HepG2 (cell line): ENCODE measurements at regions not wholly inside any gene's neighbourhood (a gene's known extent, or its start where the extent isn't known, plus 50 kb on each side); places are given as distances from the start of the nearest gene placed in this dataset.

ENCODE experiments used
- ATAC-seq: fragments of 200-7000 bp; cut with Tn5 transposase; 3 replicates; pipeline ENCODE4 v1.9.1; 2020; ENCODE audit warnings: mild to moderate bottlenecking, moderate library complexity
- BruUV-seq: library from RNA; stranded (reverse); fragments of 400-500 nt; replicated peaks from 2 replicates; lab custom pipeline; 2021; lab: Mats Ljungman, UMichigan
- CTCF ChIA-PET: fragments of 300-600 bp; formaldehyde crosslinking; extraction: SDS; loops from one replicate; lab custom pipeline; 2021; ENCODE audit warnings: low total read pairs, inconsistent platforms, low intra/inter-chr PET ratio; lab: Yijun Ruan, JAX
- POLR2A ChIA-PET: fragments of 350-600 bp; sonication (Branson Sonifier 250); formaldehyde crosslinking; loops from one replicate; lab custom pipeline; 2020; ENCODE audit warnings: antibody characterized with exemption, inconsistent platforms; lab: Yijun Ruan, JAX
- DNase-seq: peaks from one replicate; pipeline ENCODE4 v3.0.0-alpha.2; 2015; ENCODE audit warnings: low spot score
- FAIRE-seq: peaks from 3 replicates; lab custom pipeline; 2011; peaks lifted over from hg19 to GRCh38; lab: Jason Lieb, UNC
- H2AFZ ChIP-seq: one replicate; pipeline ENCODE4 v1.6.1; 2011; ENCODE audit warnings: low read length, inconsistent platforms
- H3K27ac ChIP-seq: fragments of 300-600 bp; 3 replicates; pipeline ENCODE4 v1.8.0; 2011; ENCODE audit warnings: mixed run types, mild to moderate bottlenecking, mixed read lengths, low read length, inconsistent platforms; ENCODE audit not compliant: insufficient read depth; ENCODE audit errors: extremely low read length
- H3K27me3 ChIP-seq, 2 experiments: fragments of 200-600 bp in 1 of 2; 2 replicates in 1 of 2; 3 replicates in 1 of 2; pipeline versions ENCODE4 v1.6.0 to v1.8.0; 2011; ENCODE audit warnings: low read length in 2 of 2, mild to moderate bottlenecking in 2 of 2, moderate library complexity in 2 of 2, inconsistent platforms in 1 of 2; ENCODE audit not compliant: insufficient read depth in 2 of 2, control insufficient read depth in 1 of 2
- H3K36me3 ChIP-seq, 2 experiments: fragments of 200-600 bp in 1 of 2; replicated peaks in 1 of 2; 2 replicates in 1 of 2; 3 replicates in 1 of 2; pipeline versions ENCODE4 v1.5.1 to v1.8.0; 2011; ENCODE audit warnings: low read length in 2 of 2, inconsistent platforms in 1 of 2; ENCODE audit not compliant: insufficient read depth in 2 of 2, control insufficient read depth in 1 of 2
- H3K4me1 ChIP-seq: 2 replicates; pipeline ENCODE4 v1.5.1; 2012; ENCODE audit warnings: low read length, inconsistent platforms; ENCODE audit not compliant: insufficient read depth
- H3K4me2 ChIP-seq: 2 replicates; pipeline ENCODE4 v1.6.0; 2011; ENCODE audit warnings: low read depth, low read length, inconsistent platforms
- H3K4me3 ChIP-seq, 3 experiments: fragments of 200-600 bp in 1 of 3; sonication (generic), shearing (Covaris generic) in 1 of 3; replicated peaks in 1 of 3; 2 replicates each; pipeline ENCODE4 v1.5.1; 2011 to 2016; ENCODE audit warnings: low read length in 3 of 3, inconsistent platforms in 2 of 3, low read depth in 2 of 3, mild to moderate bottlenecking in 2 of 3, control low read depth in 1 of 3, mixed read lengths in 1 of 3; ENCODE audit not compliant: insufficient read depth in 1 of 3
- H3K79me2 ChIP-seq: one replicate; pipeline ENCODE4 v1.6.1; 2011; ENCODE audit warnings: low read length, inconsistent platforms; ENCODE audit not compliant: insufficient read depth
- H3K9ac ChIP-seq: 2 replicates; pipeline ENCODE4 v1.6.0; 2011; ENCODE audit warnings: mild to moderate bottlenecking, low read depth, low read length, inconsistent platforms; ENCODE audit not compliant: insufficient read depth
- H3K9me3 ChIP-seq: 2 replicates; pipeline ENCODE4 v1.5.1; 2012; ENCODE audit warnings: mild to moderate bottlenecking, low read length
- H4K20me1 ChIP-seq: 2 replicates; pipeline ENCODE4 v1.6.0; 2011; ENCODE audit warnings: inconsistent platforms, mild to moderate bottlenecking, low read length, moderate library complexity; ENCODE audit not compliant: insufficient read depth
- HMG20B ChIP-seq: conservative IDR thresholded peaks from 2 replicates; pipeline ENCODE4 v1.6.1; 2016; ENCODE audit warnings: missing genetic modification reagents, missing compliant biosample characterization
- HMGXB4 ChIP-seq, 2 experiments: sonication (generic) in 1 of 2; formaldehyde crosslinking in 1 of 2; IDR thresholded peaks; 2 replicates each; pipeline versions ENCODE4 v1.4.0 to v1.6.1; 2018 to 2020; ENCODE audit warnings: missing genetic modification reagents in 2 of 2, borderline replicate concordance in 1 of 2, low read depth in 1 of 2, mild to moderate bottlenecking in 1 of 2, missing biosample characterization in 1 of 2
- NR0B2 ChIP-seq: sonication (generic); formaldehyde crosslinking; IDR thresholded peaks from 2 replicates; pipeline ENCODE4 v1.4.0; 2020; ENCODE audit warnings: mild to moderate bottlenecking, missing genetic modification reagents
- SNAPC2 ChIP-seq: sonication (generic); formaldehyde crosslinking; IDR thresholded peaks from 2 replicates; pipeline ENCODE4 v1.8.1; 2022; ENCODE audit warnings: mild to moderate bottlenecking, missing genetic modification reagents
- YEATS4 ChIP-seq: sonication (generic); formaldehyde crosslinking; IDR thresholded peaks from 2 replicates; pipeline ENCODE4 v1.4.0; 2020; ENCODE audit warnings: missing genetic modification reagents, borderline replicate concordance
- ZNF318 ChIP-seq: sonication (generic); formaldehyde crosslinking; IDR thresholded peaks from 2 replicates; pipeline ENCODE4 v1.4.0; 2020; ENCODE audit warnings: mild to moderate bottlenecking, missing genetic modification reagents
- ZNF510 ChIP-seq: sonication (generic); formaldehyde crosslinking; IDR thresholded peaks from 2 replicates; pipeline ENCODE4 v1.4.0; 2020; ENCODE audit warnings: low read depth, mild to moderate bottlenecking, missing genetic modification reagents
- ZNF639 ChIP-seq: conservative IDR thresholded peaks from 2 replicates; pipeline ENCODE4 v1.6.1; 2018; ENCODE audit warnings: missing genetic modification reagents
- ZNF790 ChIP-seq: sonication (generic); formaldehyde crosslinking; IDR thresholded peaks from 2 replicates; pipeline ENCODE4 v1.8.0; 2022; ENCODE audit warnings: missing genetic modification reagents, mild to moderate bottlenecking, borderline replicate concordance
- ZSCAN22 ChIP-seq: sonication (generic); formaldehyde crosslinking; IDR thresholded peaks from 2 replicates; pipeline ENCODE4 v1.4.0; 2020; ENCODE audit warnings: mild to moderate bottlenecking, missing genetic modification reagents
- WGBS: methylation state at CpG from one replicate; pipeline ENCODE4 v1.1.6; 2017; ENCODE audit warnings: low lambda C conversion rate; 5-methylcytosine and 5-hydroxymethylcytosine counted together
- in situ Hi-C: cut with HindIII; loops from 2 replicates; pipeline ENCODE4 v1.10.0; 2017; ENCODE audit warnings: low pct_unique_long_range_greater_than_20kb; ENCODE audit not compliant: extremely low pct_ligation_motif_present
- intact Hi-C: fragments of 100-400 bp; cut with micrococcal nuclease; formaldehyde crosslinking; loops from one replicate; pipeline ENCODE4 v1.10.0; 2022; ENCODE audit not compliant: unreplicated experiment

GRCh38 chr1:175804561-175804960, 61.2 kb upstream of the TNR start:
- Histone ChIP-seq H3K4me1 (no peaks in the 10 kb centered on the region), H3K27ac (no peak overlapping the region), H3K36me3 (no peaks in the 10 kb centered on the region), H3K27me3 (0 out of 5 replicates have a peak, but pooled peaks cover 0 to 4% of the 10 kb centered on the region in 2 experiments), H3K9ac (no peak overlapping the region), H4K20me1 (no peaks in the 10 kb centered on the region), H2AFZ (no peak overlapping the region), H3K4me3 (no peak overlapping the region), H3K79me2 (no peaks in the 10 kb centered on the region), H3K9me3 (no peaks in the 10 kb centered on the region), H3K4me2 (no peak overlapping the region)
- TF ChIP-seq YEATS4 (CRISPR knock-in tag) (no peak), ZNF790 (CRISPR knock-in tag) (no peak), HMGXB4 (CRISPR knock-in tag; IDR thresholded peaks at IDR 0.05; ENCODE audit: borderline replicate concordance in 1 of 2, low read depth in 1 of 2) (no peak), ZNF510 (CRISPR knock-in tag) (no peak), NR0B2 (CRISPR knock-in tag) (no peak), ZNF639 (CRISPR knock-in tag) (no peak), SNAPC2 (CRISPR knock-in tag) (no peak), ZNF318 (CRISPR knock-in tag) (no peak), HMG20B (no peak), ZSCAN22 (CRISPR knock-in tag) (no peak)
- BruUV-seq: no TSS peak
- 7% methylated on average over 3 of the region's 3 CpGs for WGBS
- CTCF ChIA-PET: no interaction called here
- DNase-seq (no peak), ATAC-seq (no peak), FAIRE-seq (no peak)
- POLR2A ChIA-PET: no interaction called here
- intact Hi-C loops (no loop called here), in situ Hi-C loops (no loop called here)
